SK-N-SH (cell line): ENCODE measurements at regions not wholly inside any gene's neighbourhood (a gene's known extent, or its start where the extent isn't known, plus 50 kb on each side); places are given as distances from the start of the nearest gene placed in this dataset.

Source experiments
- CTCF ChIA-PET: fragments of 300-600, 350-600 bp; formaldehyde crosslinking; extraction: SDS; loops from one replicate; lab custom pipeline; 2021; lab: Yijun Ruan, JAX
- POLR2A ChIA-PET: fragments of 350-600 bp; sonication (Branson Sonifier 250); formaldehyde crosslinking; extraction: SDS; loops from one replicate; lab custom pipeline; 2020; ENCODE audit warnings: antibody characterized with exemption, inconsistent platforms; lab: Yijun Ruan, JAX
- DNase-seq: peaks from one replicate; pipeline ENCODE4 v3.0.0; 2012
- H2AFZ ChIP-seq: fragments of 200-600 bp; sonication (generic); 2 replicates; pipeline ENCODE4 v1.8.1; 2016; ENCODE audit warnings: antibody characterized with exemption, mild to moderate bottlenecking, low read depth
- H3F3A ChIP-seq: fragments of 200-600 bp; sonication (generic); replicated peaks from 2 replicates; pipeline ENCODE3; 2016; ENCODE audit warnings: antibody characterized with exemption, mild to moderate bottlenecking; ENCODE audit not compliant: insufficient read depth
- H3K27ac ChIP-seq, 2 experiments: fragments of 200-500 bp in 1 of 2; fragments of 200-600 bp in 1 of 2; sonication (Bioruptor generic) in 1 of 2; sonication (generic), shearing (Covaris generic) in 1 of 2; 2 replicates each; pipeline versions ENCODE4 v1.5.1 to v1.6.1; 2014 to 2016; ENCODE audit warnings: low read depth in 2 of 2, inconsistent platforms in 1 of 2, low read length in 1 of 2, mild to moderate bottlenecking in 1 of 2, mixed read lengths in 1 of 2
- H3K27me3 ChIP-seq: fragments of 200-600 bp; sonication (generic), shearing (Covaris generic); 2 replicates; pipeline ENCODE4 v1.6.1; 2016; ENCODE audit warnings: mixed run types; ENCODE audit not compliant: insufficient read depth
- H3K36me3 ChIP-seq, 2 experiments: fragments of 200-500 bp in 1 of 2; fragments of 200-600 bp in 1 of 2; sonication (Bioruptor generic) in 1 of 2; sonication (generic) in 1 of 2; replicated peaks in 1 of 2; 2 replicates each; pipeline versions ENCODE3 to v1.5.1; 2014 to 2016; ENCODE audit warnings: low read length in 1 of 2, mild to moderate bottlenecking in 1 of 2; ENCODE audit not compliant: insufficient read depth in 2 of 2, control insufficient read depth in 1 of 2
- H3K4me1 ChIP-seq, 2 experiments: fragments of 200-500 bp in 1 of 2; fragments of 200-600 bp in 1 of 2; sonication (Bioruptor generic) in 1 of 2; sonication (generic), shearing (Covaris generic) in 1 of 2; 2 replicates each; pipeline versions ENCODE4 v1.5.1 to v1.6.1; 2014 to 2016; ENCODE audit warnings: low read depth in 1 of 2, low read length in 1 of 2, mixed run types in 1 of 2; ENCODE audit not compliant: insufficient read depth in 2 of 2, control insufficient read depth in 1 of 2
- H3K4me2 ChIP-seq: fragments of 200-600 bp; sonication (generic), shearing (Covaris generic); 2 replicates; pipeline ENCODE4 v1.6.1; 2017; ENCODE audit warnings: mixed run types
- H3K4me3 ChIP-seq, 2 experiments: fragments of 200-500 bp in 1 of 2; fragments of 200-600 bp in 1 of 2; sonication (Bioruptor generic) in 1 of 2; sonication (generic), shearing (Covaris generic) in 1 of 2; 2 replicates each; pipeline versions ENCODE4 v1.5.1 to v1.8.1; 2014 to 2016; ENCODE audit warnings: low read depth in 2 of 2, inconsistent platforms in 1 of 2, low read length in 1 of 2, mild to moderate bottlenecking in 1 of 2, mixed read lengths in 1 of 2, moderate library complexity in 1 of 2
- H3K79me2 ChIP-seq: fragments of 200-600 bp; sonication (generic); 2 replicates; pipeline ENCODE4 v1.8.1; 2017; ENCODE audit warnings: mild to moderate bottlenecking; ENCODE audit not compliant: insufficient read depth
- H3K9ac ChIP-seq: fragments of 200-600 bp; sonication (generic); 2 replicates; pipeline ENCODE4 v1.6.1; 2017; ENCODE audit warnings: mixed run types
- H3K9me2 ChIP-seq: fragments of 200-600 bp; sonication (generic); 2 replicates; pipeline ENCODE4 v1.6.1; 2017; ENCODE audit warnings: mixed run types
- H3K9me3 ChIP-seq: fragments of 200-600 bp; sonication (generic); 2 replicates; pipeline ENCODE4 v1.6.1; 2017; ENCODE audit warnings: mixed run types, mild to moderate bottlenecking, moderate library complexity
- H4K20me1 ChIP-seq: fragments of 200-600 bp; sonication (generic); 2 replicates; pipeline ENCODE4 v1.6.1; 2017; ENCODE audit warnings: mild to moderate bottlenecking, mixed run types; ENCODE audit not compliant: insufficient read depth
- CHD2 ChIP-seq: fragments of 150-350 bp; IDR thresholded peaks from 2 replicates; pipeline ENCODE4 v1.6.1; 2018; ENCODE audit warnings: low read length; ENCODE audit not compliant: partially characterized antibody
- ELF1 ChIP-seq: IDR thresholded peaks from 2 replicates; pipeline ENCODE4 v1.4.0; 2012
- EZH2phosphoT487 ChIP-seq: fragments of 200-600 bp; sonication (generic); IDR thresholded peaks from 2 replicates; pipeline ENCODE4 v1.6.1; 2017; ENCODE audit warnings: low read depth, mixed run types, mild to moderate bottlenecking, antibody characterized with exemption, moderate library complexity, borderline replicate concordance
- FOXM1 ChIP-seq: IDR thresholded peaks from 2 replicates; pipeline ENCODE4 v1.4.0; 2012; ENCODE audit warnings: low read depth, mild to moderate bottlenecking
- GABPA ChIP-seq: IDR thresholded peaks from 2 replicates; pipeline ENCODE4 v1.4.0; 2012; ENCODE audit warnings: low read depth, mild to moderate bottlenecking
- MEF2A ChIP-seq: IDR thresholded peaks from 2 replicates; pipeline ENCODE4 v1.4.0; 2012; ENCODE audit warnings: low read depth, borderline replicate concordance
- NFIC ChIP-seq: IDR thresholded peaks from 2 replicates; pipeline ENCODE4 v1.4.0; 2012; ENCODE audit warnings: borderline replicate concordance
- PBX3 ChIP-seq: IDR thresholded peaks from 2 replicates; pipeline ENCODE4; 2012
- POLR2AphosphoS5 ChIP-seq: IDR thresholded peaks from 2 replicates; pipeline ENCODE4 v1.6.1; 2012; ENCODE audit warnings: low read depth, low read length
- RAD21 ChIP-seq: IDR thresholded peaks from 2 replicates; pipeline ENCODE4 v1.6.1; 2012; ENCODE audit warnings: mild to moderate bottlenecking, low read length
- RFX5 ChIP-seq: IDR thresholded peaks from 2 replicates; pipeline ENCODE4 v1.6.1; 2012; ENCODE audit warnings: mild to moderate bottlenecking, improper control_type of control experiment, low read length
- SIN3A ChIP-seq: IDR thresholded peaks from 2 replicates; pipeline ENCODE4 v1.6.1; 2012; ENCODE audit warnings: low read depth, mild to moderate bottlenecking, low read length, moderate library complexity, borderline replicate concordance
- SMC3 ChIP-seq: IDR thresholded peaks from 2 replicates; pipeline ENCODE4 v1.6.1; 2012; ENCODE audit warnings: low read depth, low read length, improper control_type of control experiment
- TAF1 ChIP-seq: IDR thresholded peaks from 2 replicates; pipeline ENCODE4 v1.6.1; 2012; ENCODE audit warnings: low read depth, mild to moderate bottlenecking, low read length, moderate library complexity, borderline replicate concordance
- TCF12 ChIP-seq: IDR thresholded peaks from 2 replicates; pipeline ENCODE4 v1.4.0; 2012
- TEAD4 ChIP-seq: IDR thresholded peaks from 2 replicates; pipeline ENCODE4 v1.4.0; 2012; ENCODE audit warnings: mild to moderate bottlenecking, borderline replicate concordance; ENCODE audit not compliant: insufficient read depth
- ZBTB33 ChIP-seq: IDR thresholded peaks from 2 replicates; pipeline ENCODE4 v1.4.0; 2012; ENCODE audit warnings: low read depth, borderline replicate concordance
- WGBS: methylation state at CpG from one replicate; pipeline ENCODE4 v1.1.6; 2017; ENCODE audit warnings: low lambda C conversion rate; 5-methylcytosine and 5-hydroxymethylcytosine counted together

GRCh38 chr7:12909483-12909882, 222.1 kb downstream of the ARL4A start:
- POLR2A ChIA-PET, result no interaction called here
- CTCF ChIA-PET, result no interaction called here
- Histone ChIP-seq H3K27ac (no peak overlapping the region), H3F3A (no peaks in the 10 kb centered on the region), H2AFZ (no peak overlapping the region), H3K9ac (no peak overlapping the region), H3K9me2 (0 out of 2 replicates have a peak, but pooled peaks cover 2% of the 10 kb centered on the region), H3K4me1 (no peaks in the 10 kb centered on the region), H4K20me1 (no peaks in the 10 kb centered on the region), H3K4me2 (no peak overlapping the region), H3K4me3 (no peak overlapping the region), H3K9me3 (no peaks in the 10 kb centered on the region), H3K79me2 (no peaks in the 10 kb centered on the region), H3K36me3 (no peaks in the 10 kb centered on the region), H3K27me3 (no peaks in the 10 kb centered on the region)
- 7% methylated on average over 1 of the region's 1 CpG for WGBS
- DNase-seq, result no peak
- TF ChIP-seq SIN3A, result no peak
- TF ChIP-seq NFIC, result no peak
- TF ChIP-seq SMC3, result no peak
- TF ChIP-seq MEF2A, result no peak
- TF ChIP-seq CHD2, result no peak

- H3F3A ChIP-seq, result no peaks in the 10 kb centered on the region
- H3K4me2 ChIP-seq, result no peak overlapping the region
- H3K9me2 ChIP-seq, result 0 out of 2 replicates have a peak, but pooled peaks cover 2% of the 10 kb centered on the region
- H3K79me2 ChIP-seq, result no peaks in the 10 kb centered on the region
- H4K20me1 ChIP-seq, result no peaks in the 10 kb centered on the region
- no peak overlapping the region for H3K27ac ChIP-seq
- H3K4me3 ChIP-seq, result no peak overlapping the region
- 5% methylated on average over 2 of the region's 2 CpGs for WGBS
- no peaks in the 10 kb centered on the region for H3K36me3 ChIP-seq
- ChIA-PET CTCF (no interaction called here), POLR2A (no interaction called here)
- DNase-seq, result no peak
- H3K9ac ChIP-seq, result no peak overlapping the region
- H3K4me1 ChIP-seq, result no peaks in the 10 kb centered on the region
- H3K9me3 ChIP-seq, result no peaks in the 10 kb centered on the region
- H2AFZ ChIP-seq, result no peak overlapping the region
- TF ChIP-seq CHD2 (no peak), ZBTB33 (no peak), TEAD4 (no peak), EZH2phosphoT487 (no peak), FOXM1 (no peak), PBX3 (no peak), POLR2AphosphoS5 (no peak), RAD21 (no peak), TCF12 (no peak), ELF1 (no peak), GABPA (no peak), TAF1 (no peak), RFX5 (no peak)
- H3K27me3 ChIP-seq, result no peaks in the 10 kb centered on the region
These were observed 223.6 kb downstream of the ARL4A start for GRCh38 chr7:12911053-12911452.
